Fibroblast of skin of right quadriceps (primary cell): ENCODE measurements at regions not wholly inside any gene's neighbourhood (a gene's known extent, or its start where the extent isn't known, plus 50 kb on each side); places are given as distances from the start of the nearest gene placed in this dataset.
"Not testable (repeated sequence)": the region's sequence is repeated elsewhere in the genome, so short reads cannot be mapped to it uniquely, and the experiment has no call there.

ENCODE experiments used
- DNase-seq: peaks from one replicate; pipeline ENCODE4 v3.0.0-alpha.2; 2013

GRCh38 chr15:46894644-46895043, 822.7 kb upstream of the SEMA6D start:
- no peak for DNase-seq

- no peak for DNase-seq
These were observed 820.0 kb upstream of the SEMA6D start for GRCh38 chr15:46897266-46897665.

- peak; percentile 57 for DNase-seq
These were observed 816.3 kb upstream of the SEMA6D start for GRCh38 chr15:46901001-46901400.

GRCh38 chr15:46917721-46918252, 799.5 kb upstream of the SEMA6D start:
- no peak for DNase-seq

GRCh38 chr15:46918462-46919140, 798.7 kb upstream of the SEMA6D start:
- no peak for DNase-seq

GRCh38 chr15:46921891-46922290, 795.4 kb upstream of the SEMA6D start:
- DNase-seq: no peak

- no peak for DNase-seq
These were observed 786.9 kb upstream of the SEMA6D start for GRCh38 chr15:46930426-46930825.

GRCh38 chr15:46933332-46933731, 784.0 kb upstream of the SEMA6D start:
- no peak for DNase-seq

- DNase-seq: no peak
These were observed 782.5 kb upstream of the SEMA6D start for GRCh38 chr15:46934851-46935250.

GRCh38 chr15:46938169-46938568, 779.1 kb upstream of the SEMA6D start:
- no peak for DNase-seq

GRCh38 chr15:46941241-46941640, 776.1 kb upstream of the SEMA6D start:
- DNase-seq: no peak

- no peak for DNase-seq
These were observed 770.4 kb upstream of the SEMA6D start for GRCh38 chr15:46946953-46947352.

GRCh38 chr15:46955576-46955975, 761.7 kb upstream of the SEMA6D start:
- no peak for DNase-seq

- no peak for DNase-seq
These were observed 760.8 kb upstream of the SEMA6D start for GRCh38 chr15:46956456-46956855.

GRCh38 chr15:46956881-46957280, 760.4 kb upstream of the SEMA6D start:
- no peak for DNase-seq

- DNase-seq: no peak
These were observed 756.7 kb upstream of the SEMA6D start for GRCh38 chr15:46960581-46960980.

GRCh38 chr15:46961795-46962194, 755.5 kb upstream of the SEMA6D start:
- DNase-seq: peak; percentile 7

GRCh38 chr15:46988055-46988454, 729.2 kb upstream of the SEMA6D start:
- not testable (repeated sequence) for DNase-seq

GRCh38 chr15:46996359-46996758, 720.9 kb upstream of the SEMA6D start:
- DNase-seq: no peak

GRCh38 chr15:46997501-46997900, 719.8 kb upstream of the SEMA6D start:
- DNase-seq: no peak

- no peak for DNase-seq
These were observed 713.7 kb upstream of the SEMA6D start for GRCh38 chr15:47003568-47003967.

- no peak for DNase-seq
These were observed 703.9 kb upstream of the SEMA6D start for GRCh38 chr15:47013446-47013845.

- DNase-seq: no peak
These were observed 689.9 kb upstream of the SEMA6D start for GRCh38 chr15:47027322-47027946.
